Neutrophil (primary cell): ENCODE measurements at regions not wholly inside any gene's neighbourhood (a gene's known extent, or its start where the extent isn't known, plus 50 kb on each side); places are given as distances from the start of the nearest gene placed in this dataset.

Experiments
- H3K27ac ChIP-seq: fragments of 200-600 bp; sonication (generic); 2 replicates; pipeline ENCODE4 v1.5.1; 2016; ENCODE audit warnings: mild to moderate bottlenecking, moderate library complexity
- H3K27me3 ChIP-seq: fragments of 200-600 bp; sonication (generic); 2 replicates; pipeline ENCODE4 v1.6.0; 2016; ENCODE audit warnings: mild to moderate bottlenecking
- H3K36me3 ChIP-seq: fragments of 200-600 bp; sonication (generic); 2 replicates; pipeline ENCODE4 v1.5.1; 2017
- H3K4me1 ChIP-seq, 2 experiments: fragments of 200-600 bp in 1 of 2; sonication (generic) in 1 of 2; 1 replicate in 1 of 2; 2 replicates in 1 of 2; pipeline versions ENCODE4 v1.5.1 to v1.6.1; 2013 to 2016; ENCODE audit warnings: low read depth in 1 of 2, low read length in 1 of 2, mild to moderate bottlenecking in 1 of 2, moderate library complexity in 1 of 2; ENCODE audit not compliant: control insufficient read depth in 1 of 2, insufficient read depth in 1 of 2
- H3K4me3 ChIP-seq, 2 experiments: fragments of 200-600 bp in 1 of 2; sonication (generic) in 1 of 2; 1 replicate in 1 of 2; 2 replicates in 1 of 2; pipeline ENCODE4 v1.5.1; 2013 to 2016; ENCODE audit warnings: low read depth in 1 of 2, low read length in 1 of 2, mild to moderate bottlenecking in 1 of 2, moderate library complexity in 1 of 2
- H3K9me3 ChIP-seq: fragments of 200-600 bp; sonication (generic); 2 replicates; pipeline ENCODE4 v1.5.1; 2016
- CTCF ChIP-seq: fragments of 200-600 bp; sonication (generic); IDR thresholded peaks from 2 replicates; pipeline ENCODE4 v1.5.1; 2016; ENCODE audit warnings: antibody characterized with exemption

- H3K36me3 ChIP-seq, result no peaks in the 10 kb centered on the region
- H3K27me3 ChIP-seq, result no peaks in the 10 kb centered on the region
- no peak overlapping the region for H3K4me3 ChIP-seq
- H3K27ac ChIP-seq, result no peak overlapping the region
- H3K4me1 ChIP-seq, result no peaks in the 10 kb centered on the region
- H3K9me3 ChIP-seq, result no peaks in the 10 kb centered on the region
- no peak for TF ChIP-seq CTCF
Measured at GRCh38 chr9:80061096-80061495, 489.3 kb downstream of the TLE4 start.

GRCh38 chr9:80059979-80060378 lies 488.2 kb downstream of the TLE4 start:
- no peak for TF ChIP-seq CTCF

GRCh38 chr9:80059191-80059590 lies 487.4 kb downstream of the TLE4 start:
- no peaks in the 10 kb centered on the region for H3K9me3 ChIP-seq
- no peak overlapping the region for H3K27ac ChIP-seq
- no peak for TF ChIP-seq CTCF
- no peak overlapping the region for H3K4me3 ChIP-seq
- H3K4me1 ChIP-seq, result no peaks in the 10 kb centered on the region
- H3K27me3 ChIP-seq, result no peaks in the 10 kb centered on the region
- H3K36me3 ChIP-seq, result no peaks in the 10 kb centered on the region

More at GRCh38 chr9:80059979-80060378, 488.2 kb downstream of the TLE4 start:
- no peaks in the 10 kb centered on the region for H3K9me3 ChIP-seq
- H3K27me3 ChIP-seq, result no peaks in the 10 kb centered on the region
- H3K36me3 ChIP-seq, result no peaks in the 10 kb centered on the region
- H3K4me1 ChIP-seq, result no peaks in the 10 kb centered on the region
- H3K27ac ChIP-seq, result no peak overlapping the region
- H3K4me3 ChIP-seq, result no peak overlapping the region

GRCh38 chr9:80052830-80053229 lies 481.1 kb downstream of the TLE4 start:
- TF ChIP-seq CTCF, result no peak
- Histone ChIP-seq H3K27ac (no peak overlapping the region), H3K4me3 (no peak overlapping the region), H3K4me1 (no peaks in the 10 kb centered on the region), H3K36me3 (no peaks in the 10 kb centered on the region), H3K27me3 (no peaks in the 10 kb centered on the region), H3K9me3 (no peaks in the 10 kb centered on the region)

- no peaks in the 10 kb centered on the region for H3K9me3 ChIP-seq
- TF ChIP-seq CTCF, result no peak
Measured at GRCh38 chr9:80049096-80049782, 477.5 kb downstream of the TLE4 start.

More at GRCh38 chr9:80049096-80049782, 477.5 kb downstream of the TLE4 start:
- Histone ChIP-seq H3K27me3 (no peaks in the 10 kb centered on the region), H3K4me3 (no peak overlapping the region), H3K27ac (no peak overlapping the region), H3K36me3 (no peaks in the 10 kb centered on the region), H3K4me1 (no peaks in the 10 kb centered on the region)
